Esophagus squamous epithelium (tissue), 4 donors: ENCODE measurements at regions not wholly inside any gene's neighbourhood (a gene's known extent, or its start where the extent isn't known, plus 50 kb on each side); places are given as distances from the start of the nearest gene placed in this dataset.

ENCODE experiments used
- CTCF ChIP-seq, 6 experiments: fragments of 450-650 bp in 4 of 6; fragments of 200-600 bp in 2 of 6; sonication (generic) in 2 of 6; IDR thresholded peaks; one replicate each; pipeline ENCODE4 v1.5.1; 2016 to 2019; ENCODE audit warnings: antibody characterized with exemption in 6 of 6, mild to moderate bottlenecking in 4 of 6, moderate library complexity in 4 of 6
- POLR2A ChIP-seq, 4 donors: fragments of 450-650 bp; IDR thresholded peaks; one replicate each; pipeline ENCODE4 v1.6.1; 2017; ENCODE audit warnings: antibody characterized with exemption in 4 of 4, mild to moderate bottlenecking in 4 of 4, moderate library complexity in 3 of 4

- no peak for TF ChIP-seq CTCF (IDR thresholded peaks at IDR 0.05)
- no peak for TF ChIP-seq POLR2A (IDR thresholded peaks at IDR 0.05)
Measured at GRCh38 chr14:54251356-54251755, 145.5 kb upstream of the CDKN3 start.
